Endothelial cell of umbilical vein (primary cell): ENCODE measurements at regions not wholly inside any gene's neighbourhood (a gene's known extent, or its start where the extent isn't known, plus 50 kb on each side); places are given as distances from the start of the nearest gene placed in this dataset.

Experiments
- BruUV-seq: library from RNA; stranded (reverse); fragments of 400-500 nt; replicated peaks from 2 replicates; lab custom pipeline; 2021; lab: Mats Ljungman, UMichigan
- CTCF ChIA-PET: fragments of 300-600, 350-600 bp; sonication (Branson Sonifier 250); formaldehyde crosslinking; loops from one replicate; lab custom pipeline; 2021; ENCODE audit warnings: antibody characterized with exemption, inconsistent platforms; lab: Charles Lee
- POLR2A ChIA-PET: fragments of 300-600, 350-600 bp; sonication (Branson Sonifier 250); formaldehyde crosslinking; loops from one replicate; lab custom pipeline; 2021; ENCODE audit warnings: antibody characterized with exemption, inconsistent platforms; lab: Charles Lee
- DNase-seq: peaks from one replicate; pipeline ENCODE4 v3.0.0-alpha.2; 2011; ENCODE audit warnings: low read depth, low spot score
- FAIRE-seq: peaks from 2 replicates; lab custom pipeline; 2011; peaks lifted over from hg19 to GRCh38; lab: Jason Lieb, UNC
- H2AFZ ChIP-seq: 2 replicates; pipeline ENCODE4 v1.6.0; 2012; ENCODE audit warnings: low read depth, low read length, control low read depth, inconsistent platforms
- H3K27ac ChIP-seq: 2 replicates; pipeline ENCODE4 v1.5.1; 2011; ENCODE audit warnings: low read depth, mild to moderate bottlenecking, control low read depth, low read length, moderate library complexity; ENCODE audit not compliant: insufficient read depth
- H3K27me3 ChIP-seq, 2 experiments: 2 replicates each; pipeline versions ENCODE4 v1.6.0 to v1.6.1; 2011; ENCODE audit warnings: low read length in 2 of 2, mixed read lengths in 1 of 2; ENCODE audit not compliant: control insufficient read depth in 2 of 2, insufficient read depth in 2 of 2
- H3K36me3 ChIP-seq, 2 experiments: 2 replicates in 1 of 2; 3 replicates in 1 of 2; pipeline ENCODE4 v1.5.1; 2011; ENCODE audit warnings: low read length in 2 of 2, mild to moderate bottlenecking in 1 of 2, moderate library complexity in 1 of 2; ENCODE audit not compliant: control insufficient read depth in 2 of 2, insufficient read depth in 2 of 2; ENCODE audit errors: extremely low read depth in 1 of 2
- H3K4me1 ChIP-seq: 3 replicates; pipeline ENCODE4 v1.5.1; 2011; ENCODE audit warnings: mild to moderate bottlenecking, low read length; ENCODE audit not compliant: control insufficient read depth, insufficient read depth; ENCODE audit errors: extremely low read depth
- H3K4me2 ChIP-seq: 2 replicates; pipeline ENCODE4 v1.6.1; 2011; ENCODE audit warnings: low read length, control low read depth, mixed read lengths; ENCODE audit not compliant: insufficient read depth
- H3K4me3 ChIP-seq, 3 experiments: fragments of 200-600 bp in 1 of 3; sonication (generic), shearing (Covaris generic) in 1 of 3; replicated peaks in 1 of 3; 2 replicates each; pipeline ENCODE4 v1.5.1; 2011 to 2016; ENCODE audit warnings: control low read depth in 3 of 3, low read length in 3 of 3, mild to moderate bottlenecking in 2 of 3, inconsistent platforms in 1 of 3, low read depth in 1 of 3, moderate library complexity in 1 of 3; ENCODE audit not compliant: insufficient read depth in 1 of 3
- H3K79me2 ChIP-seq: 2 replicates; pipeline ENCODE4 v1.6.0; 2012; ENCODE audit warnings: low read length, inconsistent platforms; ENCODE audit not compliant: control insufficient read depth, insufficient read depth
- H3K9ac ChIP-seq: replicated peaks from 2 replicates; pipeline ENCODE3; 2011; ENCODE audit warnings: low read length, control low read depth; ENCODE audit not compliant: insufficient read depth; ENCODE audit errors: extremely low read depth
- H3K9me1 ChIP-seq: replicated peaks from 3 replicates; pipeline ENCODE4 v1.6.0; 2011; ENCODE audit warnings: mild to moderate bottlenecking, low read length; ENCODE audit not compliant: control insufficient read depth, insufficient read depth; ENCODE audit errors: extremely low read depth
- H3K9me3 ChIP-seq: replicated peaks from 2 replicates; pipeline ENCODE4 v1.5.1; 2012; ENCODE audit warnings: low read length, inconsistent platforms; ENCODE audit not compliant: control insufficient read depth, insufficient read depth
- H4K20me1 ChIP-seq: replicated peaks from 2 replicates; pipeline ENCODE3; 2011; ENCODE audit warnings: mild to moderate bottlenecking, low read length; ENCODE audit not compliant: control insufficient read depth, insufficient read depth; ENCODE audit errors: extremely low read depth
- EZH2 ChIP-seq: IDR thresholded peaks from 2 replicates; pipeline ENCODE4 v1.6.1; 2012; ENCODE audit warnings: borderline replicate concordance, low read depth, mild to moderate bottlenecking, moderate library complexity, low read length, inconsistent platforms; ENCODE audit not compliant: severe bottlenecking
- FOS ChIP-seq: IDR thresholded peaks from 2 replicates; pipeline ENCODE4 v1.6.1; 2011; ENCODE audit warnings: mild to moderate bottlenecking, low read length, moderate library complexity, borderline replicate concordance; ENCODE audit not compliant: insufficient read depth
- GATA2 ChIP-seq: IDR thresholded peaks from 2 replicates; pipeline ENCODE4 v1.7.0; 2011; ENCODE audit warnings: low read depth, mild to moderate bottlenecking, moderate library complexity, mixed read lengths, low read length; ENCODE audit not compliant: insufficient read length, insufficient read depth
- JUN ChIP-seq: IDR thresholded peaks from 2 replicates; pipeline ENCODE4 v1.6.1; 2011; ENCODE audit warnings: borderline replicate concordance, low read depth; ENCODE audit not compliant: insufficient read length, insufficient read depth
- MYC ChIP-seq: IDR thresholded peaks from one replicate; pipeline ENCODE4 v1.6.1; 2011; ENCODE audit warnings: mild to moderate bottlenecking, low read depth, low read length
- POLR2A ChIP-seq: IDR thresholded peaks from 2 replicates; pipeline ENCODE4 v1.6.1; 2012; ENCODE audit warnings: low read depth, mild to moderate bottlenecking, control low read depth, low read length
- POLR2AphosphoS5 ChIP-seq: IDR thresholded peaks from 2 replicates; pipeline ENCODE4 v1.6.1; 2012; ENCODE audit warnings: low read depth, mild to moderate bottlenecking, control low read depth, low read length, moderate library complexity; ENCODE audit not compliant: insufficient read depth
- dilution Hi-C: fragments of 300-500 bp; cut with MboI; formaldehyde crosslinking; loops from one replicate; pipeline ENCODE4 v1.15.0; 2019; ENCODE audit warnings: low sequenced_read_pairs; ENCODE audit not compliant: extremely low pct_ligation_motif_present
- intact Hi-C: fragments of 100-400 bp; cut with micrococcal nuclease; formaldehyde crosslinking; loops from one replicate; pipeline ENCODE4 v1.10.0; 2022
- TF ChIP-seq, protein P1 (sequence below): IDR thresholded peaks from 2 replicates; pipeline ENCODE4 v1.6.1; 2011; ENCODE audit not compliant: insufficient read depth, insufficient read length
- TF ChIP-seq, protein P2 (sequence below), 2 donors: IDR thresholded peaks; 1 replicate in 1 of 2; 2 replicates in 1 of 2; pipeline ENCODE4 v1.5.1; 2011; ENCODE audit warnings: low read length in 2 of 2, mild to moderate bottlenecking in 2 of 2, moderate library complexity in 2 of 2, control low read depth in 1 of 2, inconsistent platforms in 1 of 2, low read depth in 1 of 2; ENCODE audit not compliant: insufficient read depth in 1 of 2; ENCODE audit errors: extremely low read depth in 1 of 2

DNA sequence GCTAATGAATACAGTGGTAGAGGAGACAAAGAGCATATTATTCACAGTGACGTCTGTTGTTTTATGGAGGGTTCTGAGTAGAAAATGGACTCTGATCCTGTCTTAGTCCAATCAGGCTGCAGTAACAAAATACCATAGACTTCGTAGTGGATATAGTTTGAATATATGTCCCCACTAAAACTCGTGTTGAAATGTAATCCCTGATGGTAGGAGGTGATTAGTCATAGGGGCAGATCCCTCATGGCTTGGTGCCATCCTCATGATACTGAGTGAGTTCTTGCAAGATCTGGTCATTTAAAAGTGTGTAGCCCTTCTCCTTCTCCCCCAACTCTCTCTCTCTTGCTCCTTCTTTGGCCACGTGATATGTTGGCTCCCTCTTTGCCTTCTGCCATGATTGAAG lies 82.5 kb downstream of the CD83 start:
- no peaks in the 10 kb centered on the region for H4K20me1 ChIP-seq
- H3K9me1 ChIP-seq, result no peaks in the 10 kb centered on the region
- no peak overlapping the region for H3K27ac ChIP-seq
- FAIRE-seq (no peak), DNase-seq (no peak)
- POLR2A ChIA-PET, result no interaction called here
- H3K4me1 ChIP-seq, result no peaks in the 10 kb centered on the region
- TF ChIP-seq GATA2 (no peak), JUN (no peak), MYC (no peak), FOS (no peak), POLR2AphosphoS5 (no peak), EZH2 (no peak), POLR2A (no peak)
- TF ChIP-seq, protein P1, sequence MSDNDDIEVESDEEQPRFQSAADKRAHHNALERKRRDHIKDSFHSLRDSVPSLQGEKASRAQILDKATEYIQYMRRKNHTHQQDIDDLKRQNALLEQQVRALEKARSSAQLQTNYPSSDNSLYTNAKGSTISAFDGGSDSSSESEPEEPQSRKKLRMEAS, result no peak
- TF ChIP-seq, protein P2, sequence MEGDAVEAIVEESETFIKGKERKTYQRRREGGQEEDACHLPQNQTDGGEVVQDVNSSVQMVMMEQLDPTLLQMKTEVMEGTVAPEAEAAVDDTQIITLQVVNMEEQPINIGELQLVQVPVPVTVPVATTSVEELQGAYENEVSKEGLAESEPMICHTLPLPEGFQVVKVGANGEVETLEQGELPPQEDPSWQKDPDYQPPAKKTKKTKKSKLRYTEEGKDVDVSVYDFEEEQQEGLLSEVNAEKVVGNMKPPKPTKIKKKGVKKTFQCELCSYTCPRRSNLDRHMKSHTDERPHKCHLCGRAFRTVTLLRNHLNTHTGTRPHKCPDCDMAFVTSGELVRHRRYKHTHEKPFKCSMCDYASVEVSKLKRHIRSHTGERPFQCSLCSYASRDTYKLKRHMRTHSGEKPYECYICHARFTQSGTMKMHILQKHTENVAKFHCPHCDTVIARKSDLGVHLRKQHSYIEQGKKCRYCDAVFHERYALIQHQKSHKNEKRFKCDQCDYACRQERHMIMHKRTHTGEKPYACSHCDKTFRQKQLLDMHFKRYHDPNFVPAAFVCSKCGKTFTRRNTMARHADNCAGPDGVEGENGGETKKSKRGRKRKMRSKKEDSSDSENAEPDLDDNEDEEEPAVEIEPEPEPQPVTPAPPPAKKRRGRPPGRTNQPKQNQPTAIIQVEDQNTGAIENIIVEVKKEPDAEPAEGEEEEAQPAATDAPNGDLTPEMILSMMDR (IDR thresholded peaks at IDR 0.05; ENCODE audit: extremely low read depth in 1 of 2, insufficient read depth in 1 of 2, low read depth in 1 of 2, low read length in 2 of 2), result no peak
- no peak overlapping the region for H3K4me3 ChIP-seq
- H3K79me2 ChIP-seq, result no peaks in the 10 kb centered on the region
- H3K4me2 ChIP-seq, result no peak overlapping the region
- H3K27me3 ChIP-seq, result no peaks in the 10 kb centered on the region
- CTCF ChIA-PET, result no interaction called here
- no peak overlapping the region for H2AFZ ChIP-seq
- H3K9ac ChIP-seq, result no peak overlapping the region
- BruUV-seq, result no TSS peak
- intact Hi-C loops (no loop called here), dilution Hi-C loops (no loop called here)
- no peaks in the 10 kb centered on the region for H3K36me3 ChIP-seq
- no peaks in the 10 kb centered on the region for H3K9me3 ChIP-seq
